ENCODE measurements at regions not wholly inside any gene's neighbourhood (a gene's known extent, or its start where the extent isn't known, plus 50 kb on each side); places are given as distances from the start of the nearest gene placed in this dataset.
A peak's percentile ranks its signal among the peaks of the same experiment; 100 is the strongest.

DNA sequence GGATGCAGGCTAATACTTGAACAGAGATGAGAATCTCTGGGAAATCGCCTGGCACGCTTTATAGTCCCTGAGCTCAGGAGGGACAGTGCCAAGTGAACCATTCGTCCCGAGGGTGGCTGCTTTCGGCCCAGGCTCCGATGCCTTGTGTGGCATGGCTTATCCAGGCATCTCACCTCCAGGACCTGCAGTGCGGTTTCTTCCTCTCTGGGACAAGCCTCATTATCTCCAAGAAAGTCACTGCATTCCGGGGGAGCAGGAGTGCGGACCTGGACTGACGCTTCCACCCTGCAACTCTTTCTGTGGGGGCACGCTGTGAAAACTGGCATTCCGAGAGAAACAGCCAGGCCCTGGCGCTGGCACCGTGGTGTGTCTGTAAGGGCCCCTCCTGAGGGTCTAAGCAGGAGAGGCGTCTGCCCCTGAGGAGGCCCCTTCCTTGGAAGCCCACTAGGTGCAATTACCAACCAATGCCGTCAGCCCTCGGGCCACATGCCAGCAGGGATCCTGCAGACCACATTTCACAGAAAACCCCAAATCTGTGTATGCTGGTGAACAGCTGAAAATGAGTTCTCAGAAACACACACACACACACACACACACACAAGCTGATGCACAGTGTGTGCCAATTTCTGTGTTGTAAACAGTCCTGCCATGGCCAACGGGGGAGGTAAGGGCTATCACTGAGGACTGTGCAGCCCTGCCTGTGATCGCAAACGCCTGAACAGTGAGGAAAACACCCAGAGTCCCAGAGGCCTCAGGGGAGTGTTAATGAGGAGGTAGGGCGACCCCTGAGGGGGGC, 351.9 kb upstream of the SALL3 start:
- Histone ChIP-seq H3K4me1 (no peaks in the 10 kb centered on the region), H3K36me3 (no peaks in the 10 kb centered on the region), H3K27me3 (peaks cover 0 to 9% of the 10 kb centered on the region in 2 donors), H3K27ac (no peak overlapping the region), H3K9me3 (no peaks in the 10 kb centered on the region), H3K4me3 (no peak overlapping the region)
- DNase-seq = no peak
- no peak for TF ChIP-seq CTCF (IDR thresholded peaks at IDR 0.05)
- intact Hi-C loops (cut with DNase I; ENCODE audit: low total_unique reads) = no loop called here

DNA sequence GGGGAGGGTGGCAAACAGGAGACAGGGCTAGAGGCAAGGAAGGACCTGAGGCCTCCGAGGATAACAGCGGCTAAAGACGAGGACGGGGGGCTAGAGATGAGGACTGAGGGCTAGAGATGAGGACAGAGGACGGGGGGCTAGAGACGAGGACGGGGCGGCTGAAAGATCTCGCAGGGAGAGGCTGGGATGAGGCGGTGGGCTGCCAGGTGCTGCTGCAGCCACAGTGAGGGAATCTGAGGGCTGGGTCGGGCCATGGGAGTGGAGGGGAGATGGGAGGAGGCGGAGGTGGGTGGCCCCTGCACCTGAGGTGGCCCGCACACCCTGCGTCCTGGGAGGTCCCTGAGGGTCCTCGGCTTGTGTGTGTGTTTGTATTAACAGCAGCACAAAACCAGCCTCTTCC, 350.2 kb upstream of the SALL3 start:
- DNase-seq = peak in 1 of 2 donors; percentile 38
- intact Hi-C loops (cut with DNase I; ENCODE audit: low total_unique reads) = no loop called here

DNA sequence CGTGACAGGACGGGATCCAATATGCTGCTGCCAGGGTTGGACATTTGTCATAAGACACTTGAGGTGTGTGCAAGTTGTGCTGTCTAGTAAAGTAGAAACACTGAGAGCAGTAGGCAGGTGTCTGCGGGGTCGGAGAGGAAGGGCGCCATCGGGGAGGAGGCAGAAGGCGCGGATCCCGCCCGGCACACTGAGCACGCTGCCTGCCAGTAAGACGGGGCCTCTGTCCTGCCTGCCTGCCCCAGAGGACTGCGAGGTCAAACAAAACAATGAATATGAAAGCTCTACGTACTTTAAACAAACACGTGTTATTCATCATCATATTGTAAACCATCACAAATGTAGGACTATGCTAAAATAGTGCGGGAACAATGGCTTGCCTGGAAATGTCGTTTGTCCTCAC, 349.3 kb upstream of the SALL3 start:
- Histone ChIP-seq H3K4me3 (no peak overlapping the region), H3K27ac (no peak overlapping the region), H3K9me3 (no peaks in the 10 kb centered on the region), H3K4me1 (no peaks in the 10 kb centered on the region), H3K27me3 (peaks cover 0 to 9% of the 10 kb centered on the region in 2 donors), H3K36me3 (no peaks in the 10 kb centered on the region)
- peak in 1 of 2 donors; percentile 29 for DNase-seq
- TF ChIP-seq CTCF (IDR thresholded peaks at IDR 0.05) = no peak
- intact Hi-C loops (cut with DNase I; ENCODE audit: low total_unique reads) = no loop called here

More for the DNA sequence above, 350.2 kb upstream of the SALL3 start:
- H3K36me3 ChIP-seq = no peaks in the 10 kb centered on the region
- no peak for TF ChIP-seq CTCF (IDR thresholded peaks at IDR 0.05)
- no peaks in the 10 kb centered on the region for H3K4me1 ChIP-seq
- H3K27ac ChIP-seq = no peak overlapping the region
- no peak overlapping the region for H3K4me3 ChIP-seq
- peaks cover 0 to 9% of the 10 kb centered on the region in 2 donors for H3K27me3 ChIP-seq
- no peaks in the 10 kb centered on the region for H3K9me3 ChIP-seq

DNA sequence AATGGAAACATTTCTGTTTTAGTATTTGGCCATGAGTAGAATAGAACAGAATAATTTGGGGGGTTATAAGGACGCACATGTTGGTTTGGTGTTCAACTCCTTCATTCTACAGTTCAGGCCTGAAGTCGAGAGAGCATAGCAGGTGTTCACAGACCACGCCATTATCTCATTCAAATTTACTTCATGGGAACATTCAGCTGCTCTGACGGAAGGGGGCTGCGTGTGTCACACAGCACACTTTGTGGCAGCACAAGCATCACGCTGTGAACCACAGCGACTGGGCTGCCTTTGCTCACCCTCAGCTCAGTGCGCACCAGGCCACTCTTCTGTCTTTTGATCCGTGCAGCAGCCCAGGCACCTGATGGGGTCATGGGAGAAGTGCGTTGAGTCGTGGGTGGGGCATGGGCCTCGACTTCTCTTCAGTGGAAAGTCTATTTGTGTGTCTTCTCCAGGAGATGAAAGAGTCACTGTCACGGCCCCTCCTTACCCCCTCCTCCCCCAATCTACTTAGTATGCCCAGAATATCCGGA, 348.6 kb upstream of the SALL3 start:
- DNase-seq = peak in 1 of 2 donors; percentile 17
- Histone ChIP-seq H3K27me3 (peaks cover 0 to 6% of the 10 kb centered on the region in 2 donors), H3K36me3 (no peaks in the 10 kb centered on the region), H3K9me3 (no peaks in the 10 kb centered on the region), H3K4me3 (no peak overlapping the region), H3K4me1 (no peaks in the 10 kb centered on the region), H3K27ac (no peak overlapping the region)
- intact Hi-C loops (cut with DNase I; ENCODE audit: low total_unique reads) = no loop called here
- no peak for TF ChIP-seq CTCF (IDR thresholded peaks at IDR 0.05)

GRCh38 chr18:78632111-78632541, 347.5 kb upstream of the SALL3 start:
- DNase-seq = peak in 1 of 2 donors; percentile 52
- H3K4me3 ChIP-seq = no peak overlapping the region
- TF ChIP-seq CTCF (IDR thresholded peaks at IDR 0.05) = no peak
- no peaks in the 10 kb centered on the region for H3K4me1 ChIP-seq
- no peaks in the 10 kb centered on the region for H3K36me3 ChIP-seq
- H3K27me3 ChIP-seq = peaks cover 0 to 6% of the 10 kb centered on the region in 2 donors
- no peaks in the 10 kb centered on the region for H3K9me3 ChIP-seq
- intact Hi-C loops (cut with DNase I; ENCODE audit: low total_unique reads) = no loop called here
- no peak overlapping the region for H3K27ac ChIP-seq
